ENCODE measurements at regions not wholly inside any gene's neighbourhood (a gene's known extent, or its start where the extent isn't known, plus 50 kb on each side); places are given as distances from the start of the nearest gene placed in this dataset.

GRCh38 chr10:28925121-28925663 lies 247.9 kb downstream of the BAMBI start:
- Histone ChIP-seq H2AFZ (peak overlapping the region; percentile 98), H3K9me2 (ENCODE audit: insufficient read depth) (0 out of 2 replicates have a peak, but pooled peaks cover 4% of the 10 kb centered on the region), H3K27me3 (ENCODE audit: insufficient read depth) (no peaks in the 10 kb centered on the region), H3F3A (replicated peaks; ENCODE audit: low read depth) (no peaks in the 10 kb centered on the region), H3K4me1 (ENCODE audit: insufficient read depth) (no peaks in the 10 kb centered on the region; the same call in 1 of the 2 replicates), H4K20me1 (replicated peaks; ENCODE audit: insufficient read depth) (no peaks in the 10 kb centered on the region), H3K27ac (ENCODE audit: low read depth) (no peak overlapping the region), H3K4me3 (peak overlapping the region; percentile 41; the same call in 1 of the 2 replicates), H3K79me2 (replicated peaks; ENCODE audit: insufficient read depth) (no peaks in the 10 kb centered on the region), H3K4me2 (peak overlapping the region; percentile 70), H3K36me3 (ENCODE audit: insufficient read depth) (no peaks in the 10 kb centered on the region)
- ATAC-seq (peak; percentile 83), DNase-seq (ENCODE audit: low spot score) (peak; percentile 74)
- H3K4me1 Mint-ChIP-seq: peaks cover 8% of the 10 kb centered on the region; the same call in 1 of the 3 replicates
- no peak overlapping the region for H3K4me3 Mint-ChIP-seq
- TF ChIP-seq JUNB (IDR thresholded peaks at IDR 0.05; ENCODE audit: unreplicated experiment) (no peak), ZNF462 (CRISPR knock-in tag; IDR thresholded peaks at IDR 0.05) (no peak), EZH2 (IDR thresholded peaks at IDR 0.05; ENCODE audit: low read depth, unreplicated experiment) (no peak), EZH2phosphoT487 (IDR thresholded peaks at IDR 0.05; ENCODE audit: unreplicated experiment) (no peak), CREB1 (CRISPR knock-in tag; IDR thresholded peaks at IDR 0.05; ENCODE audit: low read depth) (no peak), STAT1 (IDR thresholded peaks at IDR 0.05; ENCODE audit: unreplicated experiment) (no peak), NANOG (IDR thresholded peaks at IDR 0.05; ENCODE audit: borderline replicate concordance) (no peak), POLR2AphosphoS5 (IDR thresholded peaks at IDR 0.05; ENCODE audit: low read depth) (no peak), ETS1 (IDR thresholded peaks at IDR 0.05) (no peak)
- TF ChIP-seq, protein P1, sequence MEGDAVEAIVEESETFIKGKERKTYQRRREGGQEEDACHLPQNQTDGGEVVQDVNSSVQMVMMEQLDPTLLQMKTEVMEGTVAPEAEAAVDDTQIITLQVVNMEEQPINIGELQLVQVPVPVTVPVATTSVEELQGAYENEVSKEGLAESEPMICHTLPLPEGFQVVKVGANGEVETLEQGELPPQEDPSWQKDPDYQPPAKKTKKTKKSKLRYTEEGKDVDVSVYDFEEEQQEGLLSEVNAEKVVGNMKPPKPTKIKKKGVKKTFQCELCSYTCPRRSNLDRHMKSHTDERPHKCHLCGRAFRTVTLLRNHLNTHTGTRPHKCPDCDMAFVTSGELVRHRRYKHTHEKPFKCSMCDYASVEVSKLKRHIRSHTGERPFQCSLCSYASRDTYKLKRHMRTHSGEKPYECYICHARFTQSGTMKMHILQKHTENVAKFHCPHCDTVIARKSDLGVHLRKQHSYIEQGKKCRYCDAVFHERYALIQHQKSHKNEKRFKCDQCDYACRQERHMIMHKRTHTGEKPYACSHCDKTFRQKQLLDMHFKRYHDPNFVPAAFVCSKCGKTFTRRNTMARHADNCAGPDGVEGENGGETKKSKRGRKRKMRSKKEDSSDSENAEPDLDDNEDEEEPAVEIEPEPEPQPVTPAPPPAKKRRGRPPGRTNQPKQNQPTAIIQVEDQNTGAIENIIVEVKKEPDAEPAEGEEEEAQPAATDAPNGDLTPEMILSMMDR (conservative IDR thresholded peaks at IDR 0.05; ENCODE audit: low read depth in 2 of 2): no peak
- TF ChIP-seq, protein P2, sequence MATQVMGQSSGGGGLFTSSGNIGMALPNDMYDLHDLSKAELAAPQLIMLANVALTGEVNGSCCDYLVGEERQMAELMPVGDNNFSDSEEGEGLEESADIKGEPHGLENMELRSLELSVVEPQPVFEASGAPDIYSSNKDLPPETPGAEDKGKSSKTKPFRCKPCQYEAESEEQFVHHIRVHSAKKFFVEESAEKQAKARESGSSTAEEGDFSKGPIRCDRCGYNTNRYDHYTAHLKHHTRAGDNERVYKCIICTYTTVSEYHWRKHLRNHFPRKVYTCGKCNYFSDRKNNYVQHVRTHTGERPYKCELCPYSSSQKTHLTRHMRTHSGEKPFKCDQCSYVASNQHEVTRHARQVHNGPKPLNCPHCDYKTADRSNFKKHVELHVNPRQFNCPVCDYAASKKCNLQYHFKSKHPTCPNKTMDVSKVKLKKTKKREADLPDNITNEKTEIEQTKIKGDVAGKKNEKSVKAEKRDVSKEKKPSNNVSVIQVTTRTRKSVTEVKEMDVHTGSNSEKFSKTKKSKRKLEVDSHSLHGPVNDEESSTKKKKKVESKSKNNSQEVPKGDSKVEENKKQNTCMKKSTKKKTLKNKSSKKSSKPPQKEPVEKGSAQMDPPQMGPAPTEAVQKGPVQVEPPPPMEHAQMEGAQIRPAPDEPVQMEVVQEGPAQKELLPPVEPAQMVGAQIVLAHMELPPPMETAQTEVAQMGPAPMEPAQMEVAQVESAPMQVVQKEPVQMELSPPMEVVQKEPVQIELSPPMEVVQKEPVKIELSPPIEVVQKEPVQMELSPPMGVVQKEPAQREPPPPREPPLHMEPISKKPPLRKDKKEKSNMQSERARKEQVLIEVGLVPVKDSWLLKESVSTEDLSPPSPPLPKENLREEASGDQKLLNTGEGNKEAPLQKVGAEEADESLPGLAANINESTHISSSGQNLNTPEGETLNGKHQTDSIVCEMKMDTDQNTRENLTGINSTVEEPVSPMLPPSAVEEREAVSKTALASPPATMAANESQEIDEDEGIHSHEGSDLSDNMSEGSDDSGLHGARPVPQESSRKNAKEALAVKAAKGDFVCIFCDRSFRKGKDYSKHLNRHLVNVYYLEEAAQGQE (IDR thresholded peaks at IDR 0.05; ENCODE audit: unreplicated experiment): no peak
- H3K27ac Mint-ChIP-seq: no peak overlapping the region
- no peaks in the 10 kb centered on the region; the same call in 2 of the 3 replicates for H3K9me3 Mint-ChIP-seq
- peaks cover 9% of the 10 kb centered on the region for H3K27me3 Mint-ChIP-seq (ENCODE audit: insufficient read depth, low read depth, poor library complexity)
- H3K36me3 Mint-ChIP-seq (ENCODE audit: low read depth): no peaks in the 10 kb centered on the region

Data from GM23338 (cell line).